ENCODE measurements at regions not wholly inside any gene's neighbourhood (a gene's known extent, or its start where the extent isn't known, plus 50 kb on each side); places are given as distances from the start of the nearest gene placed in this dataset.

- DNase-seq (no peak), ATAC-seq (no peak)
- H3K27me3 ChIP-seq = no peaks in the 10 kb centered on the region
- H3K4me3 ChIP-seq = no peak overlapping the region
- 72 to 76% methylated on average over 4 of the region's 4 CpGs for WGBS, 2 donors
- TF ChIP-seq POLR2A (IDR thresholded peaks at IDR 0.05) = no peak
- TF ChIP-seq CTCF (IDR thresholded peaks at IDR 0.05) = no peak
- H3K4me1 ChIP-seq = no peaks in the 10 kb centered on the region
- intact Hi-C loops (cut with DNase I) = no loop called here
- no peak overlapping the region for H3K27ac ChIP-seq
- no peaks in the 10 kb centered on the region for H3K9me3 ChIP-seq
- H3K36me3 ChIP-seq (replicated peaks in 1 of 2; ENCODE audit: insufficient read depth in 1 of 2, low read depth in 2 of 2) = no peaks in the 10 kb centered on the region
These were observed 183.7 kb upstream of the COPS8 start for GRCh38 chr2:236901956-236902355.

DNA sequence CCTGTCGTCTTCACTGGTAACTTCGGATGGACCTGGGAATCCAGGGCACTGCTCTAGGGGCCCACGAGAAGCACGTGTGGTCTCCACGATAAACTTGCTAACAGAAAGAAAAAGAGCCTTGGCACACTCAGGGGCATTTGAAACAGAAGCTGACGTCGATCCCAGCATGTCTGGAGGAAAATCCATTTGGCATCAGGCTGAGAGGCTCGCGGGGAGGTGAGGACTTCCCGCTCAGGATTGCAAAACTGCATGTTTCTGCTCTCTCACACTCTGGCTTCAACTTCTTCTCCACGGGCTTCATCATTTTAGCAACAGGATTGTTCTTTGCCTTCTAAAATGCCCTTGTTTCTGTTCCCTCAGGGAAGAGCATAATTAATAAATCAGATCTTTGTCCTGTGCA, 181.7 kb upstream of the COPS8 start:
- Histone ChIP-seq H3K27ac (no peak overlapping the region), H3K4me3 (no peak overlapping the region), H3K27me3 (no peaks in the 10 kb centered on the region), H3K36me3 (replicated peaks in 1 of 2; ENCODE audit: insufficient read depth in 1 of 2, low read depth in 2 of 2) (no peaks in the 10 kb centered on the region), H3K4me1 (no peaks in the 10 kb centered on the region), H3K9me3 (no peaks in the 10 kb centered on the region)
- no peak for TF ChIP-seq CTCF (IDR thresholded peaks at IDR 0.05)
- WGBS, 2 donors = 87 to 89% methylated on average over 11 of the region's 11 CpGs
- intact Hi-C loops (cut with DNase I) = no loop called here
- ATAC-seq (no peak), DNase-seq (no peak)

DNA sequence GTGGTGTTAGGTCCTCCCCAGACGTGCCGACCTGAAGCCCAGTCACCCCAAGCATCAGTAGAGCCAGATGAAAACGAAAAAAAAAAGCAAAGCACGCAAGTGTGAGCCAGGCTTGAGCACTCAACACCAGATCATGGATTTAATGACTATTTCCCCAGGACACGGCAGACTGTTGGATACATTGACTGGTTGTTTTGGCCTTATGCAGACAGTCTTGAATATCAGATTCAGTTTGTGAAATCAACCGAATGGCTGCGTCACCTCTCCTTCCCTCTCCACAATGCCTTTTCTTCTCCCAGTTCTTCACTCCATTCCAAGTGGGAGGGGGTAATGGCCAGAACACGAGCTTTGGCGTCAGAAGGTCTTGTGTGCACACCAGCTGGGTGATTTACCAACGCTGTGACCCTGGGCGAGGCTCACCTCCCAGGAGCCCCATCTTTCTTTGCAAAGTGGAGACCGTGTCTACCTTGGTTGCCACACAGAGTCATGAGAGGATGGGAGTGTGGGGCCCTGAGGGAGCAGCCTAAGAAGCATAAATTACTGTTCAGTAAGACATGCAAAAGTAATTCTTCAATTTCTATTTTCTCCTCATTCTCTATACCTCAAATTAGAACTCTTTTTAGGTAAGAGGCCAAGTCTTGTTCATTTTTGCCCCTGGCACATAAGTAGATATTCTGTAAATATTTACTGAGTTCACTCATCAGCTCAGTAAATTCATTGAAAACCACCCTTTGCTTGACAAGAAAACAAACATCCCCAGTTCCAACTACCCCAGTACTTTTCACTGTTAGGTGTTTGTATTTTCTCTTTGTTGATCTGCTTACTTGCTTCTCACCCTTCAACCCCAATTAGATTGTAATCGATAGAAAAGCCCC, 181.1 kb upstream of the COPS8 start:
- intact Hi-C loops (cut with DNase I) = no loop called here
- H3K9me3 ChIP-seq = no peaks in the 10 kb centered on the region
- TF ChIP-seq POLR2A (IDR thresholded peaks at IDR 0.05) (no peak), CTCF (IDR thresholded peaks at IDR 0.05) (no peak)
- H3K27me3 ChIP-seq = no peaks in the 10 kb centered on the region
- DNase-seq (no peak), ATAC-seq (no peak)
- no peaks in the 10 kb centered on the region for H3K36me3 ChIP-seq (replicated peaks in 1 of 2; ENCODE audit: insufficient read depth in 1 of 2, low read depth in 2 of 2)
- H3K27ac ChIP-seq = no peak overlapping the region
- H3K4me1 ChIP-seq = no peaks in the 10 kb centered on the region
- 72 to 75% methylated on average over 13 of the region's 13 CpGs for WGBS, 2 donors
- H3K4me3 ChIP-seq = no peak overlapping the region

DNA sequence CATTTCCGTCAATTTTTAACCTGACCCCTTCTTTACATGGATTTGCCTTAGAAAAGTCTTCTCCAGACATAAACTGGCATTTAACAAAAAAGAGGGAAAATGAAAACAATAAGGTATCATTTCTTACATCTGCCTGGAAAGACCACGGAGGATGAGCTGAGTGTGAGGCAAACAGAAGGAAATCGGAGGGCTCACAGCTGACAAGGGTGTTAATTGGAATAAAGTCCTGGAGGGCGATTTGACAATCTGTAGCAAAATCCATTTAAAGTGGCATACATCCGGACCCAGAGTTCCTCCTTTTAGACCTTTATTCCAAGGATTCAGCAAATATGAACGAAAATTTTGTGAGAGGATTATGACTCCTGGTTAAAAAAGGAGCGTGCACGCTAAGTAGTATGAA, 179.7 kb upstream of the COPS8 start:
- Histone ChIP-seq H3K4me1 (no peaks in the 10 kb centered on the region), H3K4me3 (no peak overlapping the region), H3K27me3 (no peaks in the 10 kb centered on the region), H3K36me3 (replicated peaks in 1 of 2; ENCODE audit: insufficient read depth in 1 of 2, low read depth in 2 of 2) (no peaks in the 10 kb centered on the region), H3K27ac (no peak overlapping the region), H3K9me3 (no peaks in the 10 kb centered on the region)
- TF ChIP-seq CTCF (IDR thresholded peaks at IDR 0.05) = no peak
- TF ChIP-seq POLR2A (IDR thresholded peaks at IDR 0.05) = no peak
- intact Hi-C loops (cut with DNase I) = no loop called here
- 71 to 78% methylated on average over 8 of the region's 8 CpGs for WGBS, 2 donors
- DNase-seq = no peak
- ATAC-seq = no peak

Data from body of pancreas (tissue), 4 donors.